Activated CD8-positive, alpha-beta memory T cell treated with anti-CD3 and anti-CD28 coated beads for 48 hours (primary cell): ENCODE measurements at regions not wholly inside any gene's neighbourhood (a gene's known extent, or its start where the extent isn't known, plus 50 kb on each side); places are given as distances from the start of the nearest gene placed in this dataset.
"Not testable (repeated sequence)": the region's sequence is repeated elsewhere in the genome, so short reads cannot be mapped to it uniquely, and the experiment has no call there.

Experiments used
- DNase-seq, 3 experiments: peaks; one replicate each; pipeline ENCODE4 v3.0.0-alpha.2; 2020; ENCODE audit warnings: low read depth in 2 of 3, low spot score in 2 of 3

DNA sequence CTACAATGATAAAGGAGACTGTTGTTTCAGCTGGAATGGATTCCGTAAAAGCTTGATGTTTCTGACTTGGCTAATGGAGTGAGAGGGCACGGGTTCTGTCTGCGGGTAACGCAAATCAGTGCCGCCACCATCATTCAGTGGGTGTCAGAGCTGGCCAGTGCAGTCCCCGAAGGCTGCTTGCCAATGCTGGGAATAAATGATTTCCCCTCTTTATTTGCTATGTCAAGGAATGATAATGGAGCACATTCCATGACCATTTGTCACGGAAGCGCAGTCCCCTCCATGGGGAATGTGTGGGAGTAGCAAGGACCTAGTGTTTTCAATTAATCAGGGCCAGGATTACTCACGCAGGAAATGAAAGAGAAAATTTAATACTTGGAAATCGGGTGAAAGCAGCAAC, 899.3 kb downstream of the UQCRFS1 start:
- DNase-seq, result no peak

DNA sequence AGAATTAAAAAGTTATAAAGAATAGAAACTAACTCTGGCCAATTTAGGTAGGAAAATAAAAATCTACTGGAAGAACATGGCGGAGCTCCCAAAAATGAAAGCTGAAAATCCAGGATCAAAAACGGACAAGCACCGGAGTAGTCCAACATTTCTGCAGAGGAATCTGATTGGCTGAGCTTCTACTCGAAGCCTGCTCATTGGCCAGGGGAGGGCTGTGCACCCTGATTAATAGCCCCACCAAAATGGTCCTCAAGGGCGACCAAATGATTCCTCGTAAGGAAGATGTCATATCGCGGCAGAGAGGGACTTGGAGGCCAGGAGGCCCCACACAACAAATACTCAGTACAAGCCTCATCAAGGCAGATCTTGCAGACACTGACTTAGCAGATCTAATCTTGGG, 900.7 kb downstream of the UQCRFS1 start:
- DNase-seq, result no peak

DNA sequence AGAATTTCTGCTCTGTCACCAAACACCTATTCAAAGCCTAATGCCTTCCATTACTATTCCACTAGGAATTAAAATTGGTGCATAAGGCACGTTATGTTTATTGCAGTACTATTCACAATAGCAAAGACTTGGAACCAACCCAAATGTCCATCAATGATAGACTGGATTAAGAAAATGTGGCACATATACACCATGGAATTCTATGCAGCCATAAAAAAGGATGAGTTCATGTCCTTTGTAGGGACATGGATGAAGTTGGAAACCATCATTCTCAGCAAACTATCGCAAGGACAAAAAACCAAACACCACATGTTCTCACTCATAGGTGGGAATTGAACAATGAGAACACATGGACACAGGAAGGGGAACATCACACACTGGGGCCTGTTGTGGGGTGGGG, 902.1 kb downstream of the UQCRFS1 start:
- DNase-seq, result not testable (repeated sequence)

DNA sequence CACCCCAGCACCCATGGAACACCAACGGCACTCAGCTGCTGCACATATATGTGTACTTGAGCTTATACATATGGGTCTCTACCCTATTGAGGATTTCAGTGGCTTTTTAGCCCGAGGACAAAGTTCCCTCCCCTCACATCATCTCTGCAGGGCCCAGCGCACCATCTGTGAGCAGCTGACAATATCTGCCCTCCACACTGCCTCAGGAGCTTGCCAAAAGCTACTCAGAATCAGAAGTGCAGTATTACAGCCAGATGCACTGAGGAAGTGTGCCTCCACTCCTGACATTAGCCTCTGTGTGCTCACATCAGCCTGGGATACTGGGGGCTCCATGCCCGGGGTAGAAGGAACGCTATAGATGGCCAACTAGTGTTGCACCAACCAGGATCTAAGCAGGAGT, 903.9 kb downstream of the UQCRFS1 start:
- DNase-seq, result no peak

DNA sequence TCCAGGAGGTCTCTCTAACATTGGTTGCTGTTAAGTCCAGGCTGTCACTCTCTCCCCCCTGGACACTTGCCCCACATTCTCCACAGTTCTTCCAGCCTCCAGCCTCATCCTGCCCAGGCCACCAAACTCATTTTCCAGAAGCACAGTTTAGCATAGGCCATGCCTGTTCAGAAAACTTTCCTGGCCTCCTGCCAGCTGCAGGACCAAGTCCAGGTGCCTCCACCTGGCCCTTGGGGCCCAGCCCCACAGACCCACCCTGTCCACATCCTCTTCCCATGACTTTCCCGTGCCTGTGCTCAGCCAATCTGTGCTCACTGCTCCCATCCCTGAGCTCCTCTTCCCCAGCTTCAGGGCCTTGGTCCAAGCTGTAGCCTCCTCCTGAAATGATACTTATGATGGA, 905.0 kb downstream of the UQCRFS1 start:
- no peak for DNase-seq

DNA sequence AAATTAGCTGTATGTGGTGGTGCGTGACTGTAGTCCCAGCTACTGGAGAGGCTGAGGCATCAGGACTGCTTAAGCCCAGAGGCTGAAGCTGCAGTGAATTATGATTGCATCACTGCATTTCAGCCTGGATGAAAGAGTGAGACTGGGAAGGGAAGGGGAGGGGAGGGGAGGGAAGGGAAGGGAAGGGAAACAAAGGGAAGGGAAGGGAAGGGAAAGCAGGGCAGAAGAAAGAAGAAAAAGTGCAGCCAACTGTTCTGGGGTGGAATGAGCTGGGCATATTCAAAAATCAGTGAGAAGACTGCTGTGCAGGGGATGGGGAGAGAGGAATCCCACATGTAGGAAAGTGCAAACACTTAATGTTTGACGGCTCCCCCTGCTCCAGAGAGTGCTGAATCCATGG, 905.5 kb downstream of the UQCRFS1 start:
- no peak for DNase-seq

DNA sequence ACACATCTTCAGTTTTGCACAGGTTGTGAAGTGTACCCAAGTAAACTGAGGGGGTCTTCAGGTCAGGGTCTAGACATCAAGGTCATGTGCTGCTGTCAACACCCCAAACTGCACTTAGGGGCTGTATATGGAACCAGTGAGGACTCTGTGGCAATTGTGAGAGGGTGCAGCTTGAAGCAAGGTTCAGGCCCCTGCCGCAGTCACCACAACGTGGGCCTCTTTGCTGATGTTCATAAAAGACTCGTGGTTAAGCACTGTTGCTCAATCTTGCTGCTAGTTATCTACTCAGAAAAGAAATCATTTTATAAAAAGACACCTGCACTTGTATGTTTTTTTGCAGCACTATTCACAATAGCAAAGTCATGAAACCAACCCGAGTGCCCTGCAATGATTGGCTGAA, 907.4 kb downstream of the UQCRFS1 start:
- no peak for DNase-seq

DNA sequence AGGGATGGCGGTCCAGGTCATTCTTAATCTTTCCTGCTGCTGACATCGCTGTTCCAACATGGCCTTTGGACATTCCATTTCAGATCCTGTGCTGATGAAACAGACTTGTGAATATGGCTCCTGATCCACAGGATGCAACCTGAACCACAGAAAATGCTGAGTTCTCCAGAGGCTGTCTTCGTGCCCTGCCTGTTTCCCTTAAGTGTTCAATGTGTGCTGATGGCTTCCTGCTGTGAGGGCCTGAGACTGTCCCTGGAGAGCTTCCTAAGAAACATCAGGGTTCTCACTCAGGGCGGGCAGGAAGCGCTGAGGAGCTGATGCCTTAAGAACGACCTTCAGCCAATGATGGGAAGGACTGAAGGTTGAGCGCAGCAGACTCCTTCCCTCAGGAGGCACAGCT, 909.4 kb downstream of the UQCRFS1 start:
- no peak for DNase-seq

DNA sequence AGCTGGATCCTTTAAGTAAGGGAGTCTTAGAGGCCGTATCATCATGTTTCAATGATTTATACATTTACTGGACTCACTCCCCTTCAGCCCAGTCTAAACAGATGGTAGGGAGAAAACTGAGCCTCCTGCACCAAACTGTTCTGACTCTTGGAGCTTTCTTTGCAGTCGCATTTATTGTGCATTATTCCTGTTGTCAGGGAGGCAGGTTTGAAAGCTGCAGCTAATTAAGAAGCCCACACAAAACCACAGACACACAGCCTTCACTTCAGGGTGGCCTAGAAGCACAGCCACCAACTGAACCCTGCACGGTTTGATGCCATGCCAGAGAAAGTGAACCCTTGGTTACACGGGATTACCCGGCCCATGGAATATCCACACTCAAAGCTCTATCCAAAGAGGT, 911.0 kb downstream of the UQCRFS1 start:
- DNase-seq, result no peak

DNA sequence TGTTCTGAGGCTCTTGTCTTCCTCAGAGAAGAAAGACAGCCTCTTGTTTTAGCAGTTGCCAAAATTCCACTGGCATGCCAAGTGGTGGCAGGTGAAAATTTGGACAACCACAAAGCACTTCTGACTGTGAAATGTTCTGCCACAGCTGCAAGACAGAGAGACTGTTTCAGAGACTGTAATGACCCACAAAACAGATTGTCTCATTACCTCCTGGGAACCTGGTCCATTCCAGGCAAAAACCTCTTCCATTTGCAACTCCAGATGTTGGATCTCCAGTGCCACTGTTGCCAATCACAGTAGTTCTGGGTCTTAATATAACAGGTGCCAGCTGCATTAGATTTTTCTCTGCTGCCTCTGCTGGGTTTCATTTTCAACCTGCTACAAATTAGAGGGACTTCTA, 911.5 kb downstream of the UQCRFS1 start:
- no peak for DNase-seq

DNA sequence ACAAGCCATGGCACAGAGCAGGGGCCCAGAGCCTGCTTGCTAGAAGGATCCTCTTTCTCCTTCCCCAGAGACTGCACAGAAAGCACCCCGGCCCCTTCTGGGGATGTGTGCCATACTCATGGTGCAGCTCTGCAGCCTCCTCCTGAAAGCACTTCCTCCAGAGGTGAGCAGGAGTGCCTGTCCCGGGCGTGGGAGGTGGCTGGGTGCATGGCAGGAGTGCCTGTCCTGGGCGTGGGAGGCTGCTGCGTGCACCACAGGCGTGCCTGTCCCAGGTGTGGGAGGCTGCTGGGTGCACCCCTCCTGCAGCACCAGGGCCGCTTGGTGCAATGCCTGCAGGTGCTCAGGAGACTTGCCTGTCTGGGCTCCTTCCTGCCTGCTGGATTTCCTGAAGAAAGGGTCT, 913.3 kb downstream of the UQCRFS1 start:
- DNase-seq, result no peak

DNA sequence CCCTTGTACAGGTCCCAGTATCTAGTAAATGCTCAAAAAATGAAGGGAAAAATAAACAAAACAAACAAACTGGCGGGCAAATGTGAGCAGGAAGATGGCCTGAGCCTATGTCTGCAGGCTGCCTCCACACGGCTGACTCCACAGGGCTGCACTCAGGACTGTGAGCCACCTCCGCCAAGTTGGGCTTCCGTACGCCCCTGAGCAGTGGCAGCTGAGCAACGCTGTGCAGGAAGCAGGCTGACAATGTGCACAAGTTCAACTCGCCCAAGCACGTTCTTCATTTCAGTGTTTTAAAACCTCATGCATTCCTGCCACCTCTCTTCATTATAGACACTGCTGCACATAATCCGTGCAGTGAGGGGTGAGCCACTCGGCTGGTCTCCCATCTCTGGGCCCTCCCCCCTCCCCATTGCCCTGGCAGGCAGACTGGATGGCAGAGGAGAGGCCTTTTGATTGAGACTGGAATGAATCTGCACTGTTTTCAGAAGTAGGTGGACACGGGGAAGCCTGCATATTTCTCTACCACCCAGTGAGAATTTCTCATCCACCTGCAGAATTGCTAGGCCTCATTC, 915.3 kb downstream of the UQCRFS1 start:
- DNase-seq, result no peak

DNA sequence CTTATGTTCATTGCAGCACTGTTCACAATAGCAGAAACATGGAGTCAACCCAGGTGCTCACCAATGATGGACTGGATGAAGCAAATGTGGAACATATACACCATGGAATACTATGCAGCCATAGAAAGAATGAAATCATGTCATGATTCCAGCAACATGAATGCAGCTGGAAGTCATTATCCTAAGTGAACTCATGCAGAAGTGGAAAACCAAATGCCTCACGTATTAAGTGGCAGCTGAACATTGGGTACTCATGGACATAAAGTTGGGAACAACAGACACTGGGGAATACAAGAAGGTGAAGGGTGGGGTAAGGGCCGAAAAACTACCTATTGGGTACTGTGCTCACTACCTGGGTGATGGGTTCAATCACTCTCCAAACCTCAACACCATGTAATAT, 915.9 kb downstream of the UQCRFS1 start:
- DNase-seq, result no peak

DNA sequence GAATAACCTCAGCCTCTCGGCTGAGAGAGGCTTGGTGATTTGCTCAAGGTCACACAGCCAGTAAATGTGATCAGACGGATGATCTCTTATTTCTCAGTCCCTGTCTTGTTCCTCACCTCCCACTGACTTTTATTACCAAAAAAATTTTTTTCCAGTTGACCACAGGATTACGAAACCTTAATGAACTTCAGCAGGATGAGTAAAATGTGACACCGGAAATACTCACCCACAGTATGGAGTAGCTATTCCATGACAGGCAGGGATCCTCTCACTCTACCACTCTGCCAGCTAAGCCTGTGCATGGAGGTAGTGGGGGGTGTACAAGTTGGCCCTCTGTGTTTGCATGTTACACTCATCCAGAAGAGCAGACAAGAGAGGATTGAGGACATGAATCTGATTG, 916.4 kb downstream of the UQCRFS1 start:
- no peak for DNase-seq

DNA sequence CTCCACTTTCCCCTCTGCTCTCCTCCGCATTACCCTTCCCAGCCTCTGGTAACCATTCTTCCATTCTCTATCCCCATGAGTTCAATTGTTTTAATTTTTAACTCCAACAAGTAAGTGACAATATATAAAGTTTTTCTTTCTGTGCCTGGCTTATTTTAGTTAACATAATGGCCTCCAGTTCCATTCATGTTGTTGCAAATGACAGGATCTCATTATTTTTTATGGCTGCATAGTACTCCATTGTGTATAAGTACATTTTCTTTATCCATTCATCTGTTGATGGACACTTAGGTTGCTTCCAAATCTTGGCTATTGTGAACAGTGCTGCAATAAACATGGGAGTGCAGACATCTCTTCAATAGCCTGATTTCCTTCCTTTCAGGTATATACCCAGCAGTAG, 918.0 kb downstream of the UQCRFS1 start:
- not testable (repeated sequence) for DNase-seq

DNA sequence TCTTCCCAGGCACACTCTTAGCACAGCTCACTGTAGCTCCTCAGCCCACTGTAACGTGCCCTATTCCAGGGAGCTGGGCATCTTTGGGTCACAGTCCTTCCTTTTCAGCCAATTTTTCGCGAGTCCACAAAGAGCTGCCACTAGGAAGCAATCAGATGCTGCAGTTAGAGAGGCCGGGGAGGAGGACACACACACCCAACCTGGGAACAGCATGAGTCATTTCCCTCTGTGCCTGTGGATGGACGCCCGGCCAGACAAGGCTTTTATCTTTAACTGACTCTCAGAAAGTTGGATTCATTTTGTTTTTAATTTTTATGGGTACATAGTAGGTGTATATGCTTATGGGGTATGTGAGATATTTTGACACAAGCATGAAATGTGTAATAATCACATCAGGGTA, 918.6 kb downstream of the UQCRFS1 start:
- no peak for DNase-seq

DNA sequence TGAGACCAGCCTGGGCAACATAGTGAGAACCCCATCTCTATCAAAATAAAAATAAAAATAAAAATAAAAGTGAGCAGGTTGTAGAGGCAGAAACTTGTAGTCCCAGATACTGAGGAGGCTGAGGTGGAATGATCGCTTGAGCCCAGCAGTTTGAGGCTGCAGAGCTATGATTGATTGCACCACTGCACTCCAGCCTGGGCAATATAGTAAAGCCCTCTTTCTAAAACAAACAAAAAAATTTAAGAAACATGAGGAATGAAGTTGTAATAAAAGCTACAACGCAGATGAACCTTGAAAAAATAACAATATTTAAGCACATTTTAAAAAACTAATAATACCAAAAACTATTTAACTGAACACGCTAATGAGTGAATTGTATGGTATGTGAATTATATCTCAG, 919.3 kb downstream of the UQCRFS1 start:
- no peak for DNase-seq

DNA sequence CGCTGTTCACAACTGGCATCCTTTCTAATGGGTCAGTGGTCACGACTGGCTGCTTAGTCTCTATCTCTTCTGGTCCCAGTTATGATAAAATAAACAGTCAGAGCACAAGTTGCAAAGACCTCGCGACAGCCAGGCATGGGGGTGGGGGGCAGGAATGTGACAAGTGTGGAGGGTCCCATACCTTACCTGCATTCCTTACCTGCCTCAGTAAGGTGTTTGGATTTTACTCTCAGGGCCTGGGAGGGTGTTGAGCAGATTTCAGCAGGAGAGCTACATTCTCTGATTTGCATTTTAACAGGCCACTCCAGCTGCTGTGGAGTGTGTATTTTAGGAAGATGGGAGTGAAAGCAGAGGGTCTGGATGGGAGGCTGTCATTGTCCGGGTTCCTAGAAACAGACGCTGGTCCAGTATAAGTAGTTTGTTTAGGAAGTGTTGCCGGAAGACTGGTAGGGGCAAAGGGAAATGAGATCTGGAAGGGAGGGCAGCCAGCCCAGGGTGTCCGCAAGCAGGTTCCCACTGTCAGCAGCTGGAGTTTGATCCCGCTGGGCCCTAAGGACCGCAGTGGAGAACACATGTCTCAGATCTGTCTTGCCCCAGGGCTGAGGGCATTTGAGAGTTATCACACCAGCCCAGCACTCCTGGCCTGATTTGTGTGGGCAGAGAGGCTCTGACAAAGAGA, 920.0 kb downstream of the UQCRFS1 start:
- DNase-seq, result no peak

DNA sequence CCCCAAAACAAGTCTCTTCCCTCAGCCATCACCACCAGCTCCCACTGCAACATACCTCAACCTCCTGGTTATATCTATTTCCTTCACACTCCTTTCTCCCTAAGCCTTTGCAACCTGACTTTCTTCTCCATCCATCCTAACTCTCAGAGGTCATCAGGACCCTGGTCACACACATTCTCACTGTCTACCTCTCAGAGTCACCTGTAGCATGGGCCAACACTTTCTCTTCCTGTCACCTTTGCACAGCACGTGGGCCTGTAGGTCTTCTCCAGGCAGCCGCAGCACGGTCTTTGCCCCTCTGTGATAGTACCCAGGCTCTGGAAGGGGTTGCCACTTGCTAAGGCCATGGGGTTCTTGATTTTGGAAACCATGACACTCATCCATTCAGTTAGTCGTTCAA, 921.1 kb downstream of the UQCRFS1 start:
- no peak for DNase-seq

DNA sequence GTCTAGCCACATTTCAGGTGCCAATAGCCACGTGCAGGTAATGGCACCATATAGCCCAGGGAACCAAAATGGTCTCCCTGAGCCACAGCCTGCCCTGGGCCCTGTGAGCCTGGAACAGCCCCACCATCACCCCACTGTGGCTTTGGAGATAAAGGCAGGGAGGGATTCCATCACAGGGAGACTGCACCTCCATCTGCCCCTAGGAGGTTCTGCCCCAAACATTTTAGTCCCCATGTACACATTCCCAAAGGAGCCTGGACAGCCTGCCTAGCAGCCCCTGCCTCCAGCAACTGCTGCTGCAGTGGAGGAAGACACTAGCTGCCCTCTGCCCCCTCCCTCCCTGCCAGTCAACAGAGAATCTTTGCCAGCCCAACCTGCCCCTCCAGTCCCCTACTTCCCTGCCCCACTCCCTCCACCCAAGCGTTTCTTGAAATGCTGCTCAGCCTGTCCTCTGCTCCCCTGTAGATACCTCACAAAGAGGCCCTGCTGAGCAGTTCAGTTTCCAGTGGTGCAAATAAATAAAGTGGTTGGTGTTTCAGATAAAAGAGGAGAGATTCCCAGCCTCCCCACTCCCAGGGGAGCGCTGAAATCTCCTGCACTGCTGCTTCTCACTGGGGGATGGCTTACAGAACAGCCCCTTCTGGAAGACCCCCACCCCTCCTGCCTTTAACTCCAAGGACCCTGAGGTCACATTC, 921.8 kb downstream of the UQCRFS1 start:
- DNase-seq, result no peak

DNA sequence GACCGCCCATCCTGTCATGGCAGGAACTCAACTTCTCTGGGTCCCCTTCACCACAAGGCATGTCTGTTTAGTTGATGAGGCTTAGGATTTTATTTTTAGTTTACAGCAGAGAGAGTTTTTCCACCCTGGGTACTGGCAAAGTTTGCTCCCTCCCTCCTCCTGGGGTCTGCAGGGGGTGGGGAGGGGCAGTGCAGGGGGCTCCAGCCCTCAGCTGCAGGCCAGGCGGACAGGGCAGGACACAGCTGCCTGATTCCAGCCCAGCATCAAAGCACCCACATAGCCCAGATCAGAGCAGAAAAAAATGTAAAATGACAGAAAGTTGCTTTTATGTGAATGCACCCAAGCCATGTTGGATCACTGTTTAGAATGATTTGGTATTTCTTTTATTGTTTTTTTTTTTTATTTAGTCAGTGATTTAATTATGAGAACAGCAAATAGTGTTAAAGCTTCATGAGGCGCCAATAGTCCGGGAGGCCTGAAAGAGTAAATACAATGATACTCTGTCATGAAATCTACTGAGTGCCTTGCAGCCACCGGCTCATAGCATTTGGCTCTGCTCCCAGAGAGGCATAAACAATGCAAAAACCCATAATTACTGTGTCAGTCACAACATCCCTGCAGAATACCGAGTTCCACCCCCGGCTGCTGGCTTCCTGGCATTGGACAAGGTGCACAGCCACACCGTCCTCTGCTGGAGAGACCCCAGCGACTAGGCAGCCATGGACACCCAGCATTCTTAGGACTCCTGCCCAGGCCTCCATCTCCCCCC, 923.5 kb downstream of the UQCRFS1 start:
- no peak for DNase-seq
